GM12878 (cell line): ENCODE measurements at regions not wholly inside any gene's neighbourhood (a gene's known extent, or its start where the extent isn't known, plus 50 kb on each side); places are given as distances from the start of the nearest gene placed in this dataset.

Experiments
- CEBPB ChIP-seq, 2 experiments: fragments of 150-350 bp in 1 of 2; IDR thresholded peaks; 2 replicates each; pipeline ENCODE4 v1.6.1; 2012 to 2014; ENCODE audit warnings: low read depth in 2 of 2, low read length in 2 of 2, borderline replicate concordance in 1 of 2, inconsistent platforms in 1 of 2
- EZH2 ChIP-seq: IDR thresholded peaks from 2 replicates; pipeline ENCODE4 v1.6.1; 2012; ENCODE audit warnings: low read depth, mild to moderate bottlenecking, control low read depth, inconsistent platforms, low read length, borderline replicate concordance; ENCODE audit not compliant: control insufficient read depth
- GABPA ChIP-seq: IDR thresholded peaks from 2 replicates; pipeline ENCODE4 v1.6.1; 2014; ENCODE audit warnings: antibody characterized with exemption, low read depth, mild to moderate bottlenecking, inconsistent platforms
- JUNB ChIP-seq: IDR thresholded peaks from 2 replicates; pipeline ENCODE4 v1.6.1; 2016; ENCODE audit warnings: antibody characterized with exemption, mild to moderate bottlenecking
- KDM1A ChIP-seq: fragments of 200-600 bp; sonication (generic); IDR thresholded peaks from 2 replicates; pipeline ENCODE4 v1.6.1; 2016; ENCODE audit warnings: borderline replicate concordance
- LARP7 ChIP-seq: fragments of 450-650 bp; IDR thresholded peaks from 2 replicates; pipeline ENCODE4 v1.6.1; 2017; ENCODE audit warnings: mild to moderate bottlenecking
- NRF1 ChIP-seq: conservative IDR thresholded peaks from 2 replicates; pipeline ENCODE4 v1.6.1; 2011; ENCODE audit warnings: mild to moderate bottlenecking, low read depth, low read length, improper control_type of control experiment
- POLR2A ChIP-seq: IDR thresholded peaks from 2 replicates; pipeline ENCODE4 v1.6.1; 2011; ENCODE audit warnings: low read depth, mild to moderate bottlenecking, low read length
- POLR2AphosphoS5 ChIP-seq: IDR thresholded peaks from 2 replicates; pipeline ENCODE4 v1.6.1; 2011; ENCODE audit warnings: mild to moderate bottlenecking, low read length, inconsistent platforms
- SMARCA5 ChIP-seq: fragments of 450-650 bp; IDR thresholded peaks from 2 replicates; pipeline ENCODE4 v1.6.1; 2017; ENCODE audit warnings: mild to moderate bottlenecking
- ZNF274 ChIP-seq: IDR thresholded peaks from one replicate; pipeline ENCODE4 v1.8.0; 2011; ENCODE audit not compliant: insufficient read length, insufficient read depth
- TF ChIP-seq, protein P1 (sequence below), 3 experiments: IDR thresholded peaks in 2 of 3; conservative IDR thresholded peaks in 1 of 3; 2 replicates each; pipeline ENCODE4 v1.5.1; 2011; ENCODE audit warnings: low read depth in 3 of 3, low read length in 3 of 3, mild to moderate bottlenecking in 3 of 3, control low read depth in 2 of 3, moderate library complexity in 2 of 3, inconsistent platforms in 1 of 3, mixed read lengths in 1 of 3; ENCODE audit not compliant: control insufficient read depth in 2 of 3, insufficient read depth in 1 of 3; ENCODE audit errors: extremely low read depth in 1 of 3
- TF ChIP-seq, protein P2 (sequence below): fragments of 450-650 bp; IDR thresholded peaks from 2 replicates; pipeline ENCODE4 v1.6.1; 2016; ENCODE audit warnings: mild to moderate bottlenecking

GRCh38 chr6:169866140-169866534 is 114.7 kb downstream of the ERMARD start:
- TF ChIP-seq CEBPB (IDR thresholded peaks at IDR 0.05; ENCODE audit: borderline replicate concordance in 1 of 2, low read depth in 2 of 2, low read length in 2 of 2) (no peak), POLR2AphosphoS5 (no peak), SMARCA5 (no peak), ZNF274 (no peak), JUNB (no peak), KDM1A (no peak), GABPA (no peak), LARP7 (no peak), NRF1 (no peak), EZH2 (no peak), POLR2A (no peak)
- TF ChIP-seq, protein P1, sequence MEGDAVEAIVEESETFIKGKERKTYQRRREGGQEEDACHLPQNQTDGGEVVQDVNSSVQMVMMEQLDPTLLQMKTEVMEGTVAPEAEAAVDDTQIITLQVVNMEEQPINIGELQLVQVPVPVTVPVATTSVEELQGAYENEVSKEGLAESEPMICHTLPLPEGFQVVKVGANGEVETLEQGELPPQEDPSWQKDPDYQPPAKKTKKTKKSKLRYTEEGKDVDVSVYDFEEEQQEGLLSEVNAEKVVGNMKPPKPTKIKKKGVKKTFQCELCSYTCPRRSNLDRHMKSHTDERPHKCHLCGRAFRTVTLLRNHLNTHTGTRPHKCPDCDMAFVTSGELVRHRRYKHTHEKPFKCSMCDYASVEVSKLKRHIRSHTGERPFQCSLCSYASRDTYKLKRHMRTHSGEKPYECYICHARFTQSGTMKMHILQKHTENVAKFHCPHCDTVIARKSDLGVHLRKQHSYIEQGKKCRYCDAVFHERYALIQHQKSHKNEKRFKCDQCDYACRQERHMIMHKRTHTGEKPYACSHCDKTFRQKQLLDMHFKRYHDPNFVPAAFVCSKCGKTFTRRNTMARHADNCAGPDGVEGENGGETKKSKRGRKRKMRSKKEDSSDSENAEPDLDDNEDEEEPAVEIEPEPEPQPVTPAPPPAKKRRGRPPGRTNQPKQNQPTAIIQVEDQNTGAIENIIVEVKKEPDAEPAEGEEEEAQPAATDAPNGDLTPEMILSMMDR (IDR thresholded peaks at IDR 0.05 in 2 of 3, conservative IDR thresholded peaks at IDR 0.05 in 1 of 3; ENCODE audit: control insufficient read depth in 2 of 3, extremely low read depth in 1 of 3, insufficient read depth in 1 of 3, low read depth in 3 of 3, low read length in 3 of 3) = no peak
- TF ChIP-seq, protein P2, sequence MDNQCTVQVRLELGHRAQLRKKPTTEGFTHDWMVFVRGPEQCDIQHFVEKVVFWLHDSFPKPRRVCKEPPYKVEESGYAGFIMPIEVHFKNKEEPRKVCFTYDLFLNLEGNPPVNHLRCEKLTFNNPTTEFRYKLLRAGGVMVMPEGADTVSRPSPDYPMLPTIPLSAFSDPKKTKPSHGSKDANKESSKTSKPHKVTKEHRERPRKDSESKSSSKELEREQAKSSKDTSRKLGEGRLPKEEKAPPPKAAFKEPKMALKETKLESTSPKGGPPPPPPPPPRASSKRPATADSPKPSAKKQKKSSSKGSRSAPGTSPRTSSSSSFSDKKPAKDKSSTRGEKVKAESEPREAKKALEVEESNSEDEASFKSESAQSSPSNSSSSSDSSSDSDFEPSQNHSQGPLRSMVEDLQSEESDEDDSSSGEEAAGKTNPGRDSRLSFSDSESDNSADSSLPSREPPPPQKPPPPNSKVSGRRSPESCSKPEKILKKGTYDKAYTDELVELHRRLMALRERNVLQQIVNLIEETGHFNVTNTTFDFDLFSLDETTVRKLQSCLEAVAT = no peak
